ENCODE measurements at regions not wholly inside any gene's neighbourhood (a gene's known extent, or its start where the extent isn't known, plus 50 kb on each side); places are given as distances from the start of the nearest gene placed in this dataset.
"Not testable (repeated sequence)": the region's sequence is repeated elsewhere in the genome, so short reads cannot be mapped to it uniquely, and the experiment has no call there.

- no peak for DNase-seq (ENCODE audit: low read depth, low spot score)
Observed at GRCh38 chr7:3094701-3095445, 51.2 kb upstream of the CARD11 start.

GRCh38 chr7:3097734-3098133, 54.1 kb upstream of the CARD11 start:
- DNase-seq (ENCODE audit: low read depth, low spot score) = no peak

DNA sequence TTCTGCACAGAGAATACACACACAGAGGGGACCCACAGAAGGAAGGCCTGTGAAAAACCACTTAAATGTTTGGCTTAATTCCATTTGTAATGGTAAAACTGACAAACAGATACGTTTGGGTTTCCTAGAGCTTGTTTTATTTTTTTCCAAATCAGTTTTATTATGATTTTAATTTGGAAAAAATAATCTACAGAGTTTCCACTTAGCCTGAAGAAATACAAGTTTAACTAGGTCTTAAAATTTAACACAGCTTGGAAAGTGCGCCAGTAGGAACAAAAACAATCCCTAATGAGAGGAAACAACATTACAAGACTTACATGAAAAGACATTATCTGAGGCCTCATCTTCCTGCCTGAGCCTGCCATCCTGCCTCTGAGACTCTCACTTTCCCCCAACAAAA, 58.5 kb upstream of the CARD11 start:
- DNase-seq (ENCODE audit: low read depth, low spot score) = no peak

- no peak for DNase-seq (ENCODE audit: low read depth, low spot score)
Observed at GRCh38 chr7:3103614-3104398, 60.1 kb upstream of the CARD11 start.

DNA sequence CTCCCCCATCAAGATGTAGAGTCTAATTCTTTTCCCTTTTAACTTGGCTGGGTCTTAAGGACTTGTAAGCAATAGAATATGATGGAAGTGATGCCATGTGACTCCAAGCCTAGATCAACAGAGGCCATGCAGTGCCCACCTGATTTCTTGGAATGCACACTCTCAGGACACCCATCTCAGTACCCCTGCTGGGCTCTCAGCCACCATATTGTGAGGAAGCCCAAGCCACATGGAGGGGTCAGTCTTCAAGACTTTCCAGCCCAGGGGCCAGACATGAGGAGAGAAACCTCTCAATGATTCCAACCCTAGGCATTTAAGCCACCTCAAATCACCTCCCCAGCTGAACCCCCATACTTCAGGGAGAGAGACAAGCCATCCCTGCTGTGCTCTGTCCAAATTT, 62.2 kb upstream of the CARD11 start:
- DNase-seq (ENCODE audit: low read depth, low spot score) = no peak

DNA sequence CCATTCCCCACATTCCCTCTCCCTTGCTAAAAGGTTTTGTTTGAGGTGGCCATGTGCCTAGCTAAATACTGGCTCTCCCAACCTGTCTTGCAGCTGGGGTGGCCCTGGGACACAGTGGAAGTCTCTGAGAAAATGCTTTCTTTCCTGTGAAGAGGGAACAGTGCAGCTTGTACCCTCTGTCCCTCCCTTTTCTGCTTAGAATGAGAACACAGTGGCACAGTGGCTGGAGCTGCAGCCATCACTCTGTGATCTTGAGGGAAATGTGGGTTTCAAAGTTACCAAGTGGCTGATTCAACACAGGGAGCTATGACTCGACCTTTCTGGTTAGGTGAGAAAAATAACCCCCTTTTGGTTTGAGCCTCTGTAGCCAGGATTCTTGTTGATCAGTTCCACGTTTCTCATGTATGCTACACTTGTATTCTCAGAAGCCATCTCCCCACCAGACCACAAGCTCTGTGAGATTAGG, 62.7 kb upstream of the CARD11 start:
- DNase-seq (ENCODE audit: low read depth, low spot score) = no peak

GRCh38 chr7:3107228-3107763, 63.6 kb upstream of the CARD11 start:
- no peak for DNase-seq (ENCODE audit: low read depth, low spot score)

GRCh38 chr7:3107889-3108570, 64.4 kb upstream of the CARD11 start:
- no peak for DNase-seq (ENCODE audit: low read depth, low spot score)

- DNase-seq (ENCODE audit: low read depth, low spot score) = no peak
Observed at GRCh38 chr7:3109311-3109915, 65.7 kb upstream of the CARD11 start.

GRCh38 chr7:3112479-3113134, 68.9 kb upstream of the CARD11 start:
- no peak for DNase-seq (ENCODE audit: low read depth, low spot score)

DNA sequence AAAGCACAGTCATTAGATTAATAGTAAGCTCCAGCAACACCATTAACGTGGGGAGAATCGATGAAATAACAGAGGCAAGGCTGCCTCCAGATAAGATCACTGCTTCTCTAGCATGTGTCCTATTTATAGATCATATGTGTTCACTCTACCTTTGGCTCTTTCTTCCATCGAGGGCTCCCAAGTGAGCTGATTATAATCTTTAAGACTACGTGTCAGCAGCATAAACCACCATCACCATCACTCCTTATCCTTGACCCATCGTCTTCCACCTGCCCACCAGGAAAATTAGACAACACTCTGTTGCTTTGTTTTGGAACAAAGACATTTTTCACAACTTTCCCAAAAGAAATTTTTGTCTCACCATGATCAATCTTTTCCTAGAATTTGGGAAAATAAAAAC, 71.2 kb upstream of the CARD11 start:
- DNase-seq (ENCODE audit: low read depth, low spot score) = no peak

- no peak for DNase-seq (ENCODE audit: low read depth, low spot score)
Observed at GRCh38 chr7:3117081-3117480, 73.4 kb upstream of the CARD11 start.

DNA sequence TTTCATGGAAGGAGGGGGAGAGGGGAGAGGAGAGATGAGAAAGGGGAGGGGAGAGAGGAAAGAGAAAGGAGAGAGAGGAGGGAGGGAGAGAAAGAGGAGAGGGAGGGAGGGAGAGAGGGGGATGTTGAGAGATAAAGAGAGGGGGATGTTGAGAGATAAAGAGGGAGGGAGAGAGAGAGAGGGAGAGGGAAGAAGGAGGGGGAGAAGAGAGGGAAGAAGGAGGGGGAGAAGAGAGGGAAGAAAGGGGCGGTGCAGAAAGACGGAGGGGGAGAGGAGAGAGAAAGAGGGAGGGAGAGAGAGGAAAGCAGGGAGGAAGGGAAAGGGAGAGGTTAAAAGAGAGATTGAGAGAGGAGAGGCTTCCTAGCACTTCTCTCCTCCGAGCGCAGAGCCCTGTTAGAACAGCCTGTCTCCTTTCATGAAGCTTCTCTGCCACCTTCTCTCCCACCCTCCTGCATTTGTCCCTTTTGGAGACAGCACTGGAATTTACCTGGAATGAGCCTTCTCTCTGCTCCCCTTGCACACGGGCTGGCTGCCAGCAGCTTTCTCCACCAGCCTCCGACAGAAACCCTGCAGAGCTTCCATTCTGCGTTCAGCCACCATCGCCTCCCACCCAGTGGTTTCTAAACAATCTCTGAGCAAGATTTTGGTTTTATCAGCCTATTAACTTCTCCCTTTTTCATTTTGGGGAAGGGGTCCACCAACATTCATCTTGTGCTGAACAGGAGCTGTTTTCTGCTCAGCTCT, 74.0 kb upstream of the CARD11 start:
- no peak for DNase-seq (ENCODE audit: low read depth, low spot score)

DNA sequence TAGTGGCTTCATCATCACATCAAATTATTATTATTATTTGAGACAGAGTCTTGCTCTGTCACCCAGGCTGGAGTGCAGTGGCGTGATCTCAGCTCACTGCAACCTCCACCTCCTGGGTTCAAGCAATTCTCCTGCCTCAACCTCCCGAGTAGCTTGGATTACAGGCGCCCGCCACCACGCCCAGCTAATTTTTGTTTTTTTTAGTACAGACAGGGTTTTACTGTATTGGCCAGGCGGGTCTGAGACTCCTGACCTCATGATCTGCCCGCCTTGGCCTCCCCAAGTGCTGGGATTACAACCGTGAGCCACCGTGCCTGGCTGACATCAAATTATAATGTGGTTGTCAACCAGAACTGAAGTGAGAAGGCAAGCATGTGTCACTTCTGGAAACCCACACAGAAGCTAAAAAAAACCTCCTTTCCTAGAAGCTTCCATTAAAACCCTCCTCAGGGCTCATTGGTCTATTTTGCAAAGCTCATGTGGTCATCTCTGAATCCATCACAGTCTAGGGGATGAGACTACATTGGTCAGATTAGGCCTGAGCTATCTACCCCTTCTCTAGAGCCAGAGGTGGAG, 75.8 kb upstream of the CARD11 start:
- DNase-seq (ENCODE audit: low read depth, low spot score) = not testable (repeated sequence)

DNA sequence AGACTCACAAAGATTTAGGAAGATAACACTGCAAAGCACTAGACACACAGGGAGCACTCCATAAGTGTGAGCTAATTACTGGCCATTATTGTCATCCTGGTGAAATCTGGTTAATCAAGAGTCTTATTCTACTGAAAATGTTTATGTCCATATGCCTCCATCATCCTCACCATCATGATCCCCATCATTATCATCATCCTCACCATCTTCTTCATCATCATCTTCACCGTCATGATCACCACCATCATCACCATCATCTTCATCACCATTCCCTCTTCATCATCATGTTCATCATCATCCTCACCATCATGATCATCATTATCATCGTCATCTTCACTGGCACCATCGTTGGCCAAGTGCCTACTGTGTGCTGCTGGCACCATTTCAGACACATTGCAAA, 76.3 kb upstream of the CARD11 start:
- DNase-seq (ENCODE audit: low read depth, low spot score) = no peak

DNA sequence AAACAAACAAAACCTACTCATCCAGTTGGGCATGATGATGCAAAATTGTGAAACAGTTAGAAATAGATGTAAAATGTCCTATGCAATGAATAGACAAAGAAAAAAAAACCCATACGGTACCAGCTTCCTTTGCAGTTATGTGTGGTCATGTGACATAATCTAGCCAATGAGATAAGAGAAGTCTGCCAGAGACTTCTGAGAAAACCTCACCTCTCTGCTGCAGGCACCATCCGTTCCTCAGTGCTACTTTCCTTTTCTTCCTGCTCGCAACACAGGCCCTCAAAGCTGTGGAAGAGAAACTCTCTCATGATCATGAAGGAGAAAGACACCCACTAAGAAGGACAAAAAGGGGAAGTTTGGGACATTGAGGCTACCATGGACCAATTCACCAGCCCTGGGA, 76.8 kb upstream of the CARD11 start:
- DNase-seq (ENCODE audit: low read depth, low spot score) = no peak

GRCh38 chr7:3128857-3129490, 85.3 kb upstream of the CARD11 start:
- no peak for DNase-seq (ENCODE audit: low read depth, low spot score)

DNA sequence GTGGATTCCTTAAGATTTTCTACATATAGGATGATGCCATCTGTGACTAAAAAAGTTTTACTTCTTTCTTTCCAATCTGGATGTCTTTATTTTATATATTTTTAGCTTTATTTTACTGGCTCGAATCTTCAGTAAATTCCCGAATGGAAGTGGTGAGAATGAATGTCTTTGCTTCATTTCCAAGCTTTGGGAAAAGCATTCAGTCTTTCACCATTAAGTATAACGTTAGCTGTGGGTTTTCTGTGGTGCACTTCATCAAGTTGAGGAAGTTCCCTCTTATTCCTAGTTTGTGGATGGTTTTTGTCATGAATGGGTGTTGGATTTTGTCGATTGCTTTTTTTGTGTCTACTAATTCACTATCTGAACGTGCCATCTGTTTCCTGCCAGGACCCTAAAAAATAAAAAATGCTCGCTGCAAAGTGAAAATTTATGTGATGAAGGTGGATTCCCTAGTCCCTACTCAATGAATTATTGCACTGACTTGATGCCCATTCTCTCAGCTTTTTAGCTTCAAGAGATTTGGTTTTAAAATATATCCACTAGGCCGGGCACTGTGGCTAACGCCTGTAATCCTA, 90.2 kb upstream of the CARD11 start:
- no peak for DNase-seq (ENCODE audit: low read depth, low spot score)

DNA sequence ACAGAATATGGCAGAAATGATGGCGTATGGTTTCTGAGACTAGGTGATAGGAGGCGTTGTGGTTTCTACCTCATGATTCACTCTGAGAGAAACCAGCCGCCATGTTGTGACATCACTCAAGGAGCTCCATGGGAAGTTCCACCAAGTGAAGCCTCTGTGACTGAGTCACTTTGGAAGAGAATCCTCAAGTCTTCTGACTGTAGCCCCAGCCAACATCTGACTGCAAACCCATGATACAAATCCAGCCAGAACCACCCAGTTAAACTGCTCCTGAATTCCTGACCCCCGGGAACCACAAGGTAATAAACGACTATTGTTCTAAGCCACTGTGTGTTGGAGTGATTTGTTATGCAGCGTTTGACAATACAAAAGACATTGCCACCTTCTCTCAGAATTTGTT, 91.1 kb upstream of the CARD11 start:
- DNase-seq (ENCODE audit: low read depth, low spot score) = no peak
